RWPE2 (cell line): ENCODE measurements at regions not wholly inside any gene's neighbourhood (a gene's known extent, or its start where the extent isn't known, plus 50 kb on each side); places are given as distances from the start of the nearest gene placed in this dataset.

Source experiments
- ATAC-seq: fragments of 200-7000 bp; cut with Tn5 transposase; 3 replicates; pipeline ENCODE4 v1.9.1; 2021; ENCODE audit warnings: low read depth
- DNase-seq: peaks from one replicate; pipeline ENCODE4 v3.0.0-alpha.2; 2020; ENCODE audit warnings: low spot score
- H3K27ac ChIP-seq: fragments of 450-650 bp; 2 replicates; pipeline ENCODE4 v1.5.1; 2017; ENCODE audit warnings: mild to moderate bottlenecking; ENCODE audit not compliant: poor library complexity, severe bottlenecking
- H3K27me3 ChIP-seq: fragments of 250-450 bp; sonication (Bioruptor Pico); 2 replicates; pipeline ENCODE4 v1.5.1; 2021; ENCODE audit warnings: mild to moderate bottlenecking, moderate library complexity; ENCODE audit not compliant: insufficient read depth, poor library complexity, severe bottlenecking
- H3K36me3 ChIP-seq: fragments of 250-450 bp; sonication (Bioruptor Pico); 2 replicates; pipeline ENCODE4 v1.5.1; 2020; ENCODE audit warnings: low read depth, mild to moderate bottlenecking, moderate library complexity
- H3K4me1 ChIP-seq: fragments of 250-450 bp; sonication (Bioruptor Pico); 2 replicates; pipeline ENCODE4 v1.5.1; 2021; ENCODE audit warnings: mild to moderate bottlenecking, moderate library complexity; ENCODE audit not compliant: insufficient read depth, poor library complexity, severe bottlenecking
- H3K4me3 ChIP-seq: fragments of 250-450 bp; sonication (Bioruptor Pico); 2 replicates; pipeline ENCODE4 v1.5.1; 2021; ENCODE audit warnings: mild to moderate bottlenecking, moderate library complexity; ENCODE audit not compliant: severe bottlenecking
- H3K9me3 ChIP-seq: fragments of 250-450 bp; sonication (Bioruptor Pico); 2 replicates; pipeline ENCODE4 v1.5.1; 2021; ENCODE audit warnings: mild to moderate bottlenecking, moderate library complexity; ENCODE audit not compliant: severe bottlenecking
- CTCF ChIP-seq: fragments of 450-650 bp; IDR thresholded peaks from one replicate; pipeline ENCODE4 v1.5.1; 2017; ENCODE audit warnings: mild to moderate bottlenecking, moderate library complexity; ENCODE audit not compliant: poor library complexity, severe bottlenecking

GRCh38 chr11:127454856-127455255, 454.3 kb upstream of the KIRREL3 start:
- Histone ChIP-seq H3K36me3 (no peaks in the 10 kb centered on the region), H3K4me1 (no peaks in the 10 kb centered on the region), H3K9me3 (no peaks in the 10 kb centered on the region), H3K27ac (no peak overlapping the region), H3K4me3 (no peak overlapping the region), H3K27me3 (no peaks in the 10 kb centered on the region)
- ATAC-seq (no peak), DNase-seq (no peak)
- no peak for TF ChIP-seq CTCF

- Histone ChIP-seq H3K27ac (no peak overlapping the region), H3K9me3 (no peaks in the 10 kb centered on the region), H3K4me3 (no peak overlapping the region), H3K36me3 (no peaks in the 10 kb centered on the region), H3K4me1 (no peaks in the 10 kb centered on the region), H3K27me3 (no peaks in the 10 kb centered on the region)
- DNase-seq (no peak), ATAC-seq (no peak)
- no peak for TF ChIP-seq CTCF
These were observed 452.0 kb upstream of the KIRREL3 start for GRCh38 chr11:127452533-127452932.

GRCh38 chr11:127451861-127452260, 451.3 kb upstream of the KIRREL3 start:
- no peaks in the 10 kb centered on the region for H3K27me3 ChIP-seq
- no peak for ATAC-seq
- H3K36me3 ChIP-seq, result no peaks in the 10 kb centered on the region

GRCh38 chr11:127448101-127448500, 447.5 kb upstream of the KIRREL3 start:
- peaks cover 3% of the 10 kb centered on the region for H3K27me3 ChIP-seq
- H3K27ac ChIP-seq, result no peak overlapping the region
- DNase-seq (no peak), ATAC-seq (no peak)
- no peak overlapping the region for H3K4me3 ChIP-seq
- H3K9me3 ChIP-seq, result no peaks in the 10 kb centered on the region
- no peaks in the 10 kb centered on the region for H3K4me1 ChIP-seq
- no peaks in the 10 kb centered on the region for H3K36me3 ChIP-seq
- TF ChIP-seq CTCF, result no peak

More at GRCh38 chr11:127451861-127452260, 451.3 kb upstream of the KIRREL3 start:
- no peak for DNase-seq
- H3K4me3 ChIP-seq, result no peak overlapping the region
- no peak overlapping the region for H3K27ac ChIP-seq
- no peaks in the 10 kb centered on the region for H3K4me1 ChIP-seq
- no peaks in the 10 kb centered on the region for H3K9me3 ChIP-seq
- no peak for TF ChIP-seq CTCF

GRCh38 chr11:127445476-127445875, 444.9 kb upstream of the KIRREL3 start:
- H3K4me3 ChIP-seq, result no peak overlapping the region
- H3K4me1 ChIP-seq, result no peaks in the 10 kb centered on the region
- TF ChIP-seq CTCF, result no peak
- DNase-seq, result no peak
- no peak overlapping the region for H3K27ac ChIP-seq
- no peaks in the 10 kb centered on the region for H3K36me3 ChIP-seq
- ATAC-seq, result no peak
- H3K27me3 ChIP-seq, result peaks cover 16% of the 10 kb centered on the region
- no peaks in the 10 kb centered on the region for H3K9me3 ChIP-seq
